H9 (cell line): ENCODE measurements at regions not wholly inside any gene's neighbourhood (a gene's known extent, or its start where the extent isn't known, plus 50 kb on each side); places are given as distances from the start of the nearest gene placed in this dataset.

Source experiments
- DNase-seq: peaks from one replicate; pipeline ENCODE4 v3.0.0-alpha.2; 2017
- H2AFZ ChIP-seq: one replicate; pipeline ENCODE4 v1.6.1; 2013; ENCODE audit warnings: mild to moderate bottlenecking, low read length, control low read depth, moderate library complexity
- H2AK5ac ChIP-seq: 2 replicates; pipeline ENCODE4 v1.6.1; 2013; ENCODE audit warnings: low read length, control low read depth, mixed read lengths; ENCODE audit not compliant: insufficient read length
- H2BK120ac ChIP-seq: one replicate; pipeline ENCODE4 v1.6.1; 2013; ENCODE audit warnings: low read depth, mild to moderate bottlenecking, low read length, control low read depth, inconsistent platforms; ENCODE audit not compliant: poor library complexity, severe bottlenecking
- H2BK12ac ChIP-seq: 2 replicates; pipeline ENCODE4 v1.6.1; 2013; ENCODE audit warnings: low read length, control low read depth, mixed read lengths, low read depth; ENCODE audit not compliant: insufficient read length
- H2BK15ac ChIP-seq: 2 replicates; pipeline ENCODE4 v1.6.1; 2013; ENCODE audit warnings: low read depth, low read length, control low read depth
- H2BK20ac ChIP-seq: one replicate; pipeline ENCODE4 v1.6.1; 2013; ENCODE audit warnings: low read depth, mild to moderate bottlenecking, low read length, control low read depth, inconsistent platforms; ENCODE audit not compliant: poor library complexity, severe bottlenecking
- H2BK5ac ChIP-seq: 2 replicates; pipeline ENCODE4 v1.6.1; 2013; ENCODE audit warnings: low read length, control low read depth, mixed read lengths; ENCODE audit not compliant: insufficient read length
- H3K14ac ChIP-seq: 2 replicates; pipeline ENCODE4 v1.6.1; 2013; ENCODE audit warnings: low read length, control low read depth; ENCODE audit not compliant: insufficient read depth
- H3K18ac ChIP-seq: 2 replicates; pipeline ENCODE4 v1.6.1; 2013; ENCODE audit warnings: low read depth, mild to moderate bottlenecking, mixed read lengths, low read length, control low read depth; ENCODE audit not compliant: insufficient read length
- H3K23ac ChIP-seq: 2 replicates; pipeline ENCODE4 v1.6.1; 2013; ENCODE audit warnings: low read length, control low read depth, mixed read lengths, low read depth; ENCODE audit not compliant: insufficient read length
- H3K23me2 ChIP-seq: 2 replicates; pipeline ENCODE4 v1.6.1; 2013; ENCODE audit warnings: low read depth, mild to moderate bottlenecking, mixed read lengths, low read length, control low read depth; ENCODE audit not compliant: insufficient read length, poor library complexity, severe bottlenecking
- H3K27ac ChIP-seq: 2 replicates; pipeline ENCODE4 v1.5.1; 2013; ENCODE audit warnings: low read length, control low read depth, mixed read lengths, low read depth; ENCODE audit not compliant: insufficient read length
- H3K27me3 ChIP-seq: 2 replicates; pipeline ENCODE4 v1.6.1; 2013; ENCODE audit warnings: low read length, control low read depth, inconsistent platforms; ENCODE audit not compliant: insufficient read depth
- H3K4ac ChIP-seq: 2 replicates; pipeline ENCODE4 v1.6.1; 2013; ENCODE audit warnings: low read depth, mild to moderate bottlenecking, control low read depth, inconsistent platforms, low read length, moderate library complexity
- H3K4me1 ChIP-seq: 2 replicates; pipeline ENCODE4 v1.6.1; 2013; ENCODE audit warnings: low read length, control low read depth, inconsistent platforms; ENCODE audit not compliant: insufficient read depth
- H3K4me2 ChIP-seq: 2 replicates; pipeline ENCODE4 v1.6.1; 2013; ENCODE audit warnings: low read length, control low read depth, mixed read lengths; ENCODE audit not compliant: insufficient read length, insufficient read depth
- H3K56ac ChIP-seq: 2 replicates; pipeline ENCODE4 v1.6.1; 2013; ENCODE audit warnings: low read depth, mild to moderate bottlenecking, mixed read lengths, low read length, control low read depth; ENCODE audit not compliant: insufficient read length
- H3K79me1 ChIP-seq: 2 replicates; pipeline ENCODE4 v1.6.1; 2013; ENCODE audit warnings: low read depth, mild to moderate bottlenecking, moderate library complexity, low read length, control low read depth, inconsistent platforms; ENCODE audit not compliant: insufficient read depth, poor library complexity, severe bottlenecking
- H3K79me2 ChIP-seq: 2 replicates; pipeline ENCODE4 v1.6.1; 2013; ENCODE audit warnings: low read length, control low read depth, inconsistent platforms; ENCODE audit not compliant: insufficient read depth
- H3K9ac ChIP-seq: 2 replicates; pipeline ENCODE4 v1.6.1; 2013; ENCODE audit warnings: low read length, control low read depth, mixed read lengths; ENCODE audit not compliant: insufficient read length; ENCODE audit errors: extremely low read depth
- H3K9me3 ChIP-seq: one replicate; pipeline ENCODE4 v1.6.1; 2013; ENCODE audit warnings: low read depth, low read length, inconsistent platforms; ENCODE audit not compliant: control insufficient read depth
- H3T11ph ChIP-seq: one replicate; pipeline ENCODE4 v1.6.1; 2013; ENCODE audit warnings: mild to moderate bottlenecking, low read length, control low read depth, inconsistent platforms
- H4K20me1 ChIP-seq: one replicate; pipeline ENCODE4 v1.6.1; 2013; ENCODE audit not compliant: control insufficient read depth, insufficient read length, insufficient read depth
- H4K5ac ChIP-seq: 2 replicates; pipeline ENCODE4 v1.6.1; 2013; ENCODE audit warnings: low read depth, mild to moderate bottlenecking, mixed read lengths, low read length, control low read depth; ENCODE audit not compliant: insufficient read length
- H4K8ac ChIP-seq: replicated peaks from 2 replicates; pipeline ENCODE4 v1.6.1; 2013; ENCODE audit warnings: low read length, control low read depth, mixed read lengths, low read depth; ENCODE audit not compliant: insufficient read length
- H4K91ac ChIP-seq: 2 replicates; pipeline ENCODE4 v1.6.1; 2013; ENCODE audit warnings: low read depth, mild to moderate bottlenecking, moderate library complexity, mixed read lengths, low read length, control low read depth; ENCODE audit not compliant: insufficient read length
- H3K27ac Mint-ChIP-seq, 3 experiments: 2 replicates in 2 of 3; 3 replicates in 1 of 3; pipeline ENCODE4 v1.8.0; 2020 to 2021; ENCODE audit warnings: mixed read lengths in 3 of 3, mild to moderate bottlenecking in 1 of 3, moderate library complexity in 1 of 3
- H3K27me3 Mint-ChIP-seq: 2 replicates; pipeline ENCODE4 v1.8.0; 2021; ENCODE audit warnings: low read depth, mild to moderate bottlenecking, moderate library complexity, mixed read lengths
- H3K36me3 Mint-ChIP-seq, 3 experiments: 2 replicates in 2 of 3; 3 replicates in 1 of 3; pipeline ENCODE4 v1.8.0; 2020 to 2021; ENCODE audit warnings: low read depth in 3 of 3, mixed read lengths in 3 of 3; ENCODE audit not compliant: insufficient read depth in 1 of 3
- H3K4me1 Mint-ChIP-seq, 2 experiments: 2 replicates each; pipeline ENCODE4 v1.8.0; 2020; ENCODE audit warnings: mixed read lengths in 2 of 2
- H3K4me3 Mint-ChIP-seq, 2 experiments: 2 replicates in 1 of 2; 3 replicates in 1 of 2; pipeline ENCODE4 v1.8.0; 2020 to 2021; ENCODE audit warnings: mild to moderate bottlenecking in 2 of 2, mixed read lengths in 2 of 2, moderate library complexity in 1 of 2
- H3K9me3 Mint-ChIP-seq, 2 experiments: 2 replicates in 1 of 2; 3 replicates in 1 of 2; pipeline ENCODE4 v1.8.0; 2020; ENCODE audit warnings: mild to moderate bottlenecking in 2 of 2, mixed read lengths in 2 of 2, moderate library complexity in 1 of 2
- WGBS: extraction: QIAGEN DNeasy Blood & Tissue Kit; methylation state at CpG from one replicate; pipeline ENCODE4 v1.1.7; 2013; ENCODE audit warnings: missing lambda C conversion rate, low lambda C conversion rate, mixed read lengths; ENCODE audit not compliant: insufficient read length; ENCODE audit errors: extremely low coverage; 5-methylcytosine and 5-hydroxymethylcytosine counted together
- TF ChIP-seq, protein P1 (sequence below): fragments of 200-600 bp; sonication (generic); conservative IDR thresholded peaks from 3 replicates; pipeline ENCODE4 v1.8.0; 2021; ENCODE audit warnings: antibody characterized with exemption, mild to moderate bottlenecking

- Histone ChIP-seq H3K4ac (no peak overlapping the region), H3K4me1 (no peaks in the 10 kb centered on the region), H2BK5ac (no peak overlapping the region), H3T11ph (no peak overlapping the region), H3K9me3 (no peaks in the 10 kb centered on the region), H2BK12ac (no peak overlapping the region), H3K79me2 (no peaks in the 10 kb centered on the region), H2AFZ (no peak overlapping the region), H2BK120ac (no peak overlapping the region), H2AK5ac (no peak overlapping the region), H3K23me2 (no peaks in the 10 kb centered on the region), H3K23ac (no peak overlapping the region), H3K27me3 (no peaks in the 10 kb centered on the region), H2BK20ac (no peak overlapping the region), H3K9ac (no peak overlapping the region), H3K56ac (no peak overlapping the region), H3K79me1 (no peaks in the 10 kb centered on the region), H2BK15ac (no peak overlapping the region), H3K18ac (no peak overlapping the region), H3K4me2 (no peak overlapping the region), H3K27ac (no peak overlapping the region), H4K91ac (no peak overlapping the region), H4K20me1 (no peaks in the 10 kb centered on the region), H3K14ac (no peak overlapping the region), H4K8ac (no peak overlapping the region), H4K5ac (no peak overlapping the region)
- Mint-ChIP-seq H3K4me1 (peaks cover 11 to 13% of the 10 kb centered on the region in 2 experiments), H3K9me3 (no peaks in the 10 kb centered on the region), H3K27ac (no peak overlapping the region), H3K27me3 (no peaks in the 10 kb centered on the region), H3K36me3 (no peaks in the 10 kb centered on the region), H3K4me3 (no peak overlapping the region)
- TF ChIP-seq, protein P1, sequence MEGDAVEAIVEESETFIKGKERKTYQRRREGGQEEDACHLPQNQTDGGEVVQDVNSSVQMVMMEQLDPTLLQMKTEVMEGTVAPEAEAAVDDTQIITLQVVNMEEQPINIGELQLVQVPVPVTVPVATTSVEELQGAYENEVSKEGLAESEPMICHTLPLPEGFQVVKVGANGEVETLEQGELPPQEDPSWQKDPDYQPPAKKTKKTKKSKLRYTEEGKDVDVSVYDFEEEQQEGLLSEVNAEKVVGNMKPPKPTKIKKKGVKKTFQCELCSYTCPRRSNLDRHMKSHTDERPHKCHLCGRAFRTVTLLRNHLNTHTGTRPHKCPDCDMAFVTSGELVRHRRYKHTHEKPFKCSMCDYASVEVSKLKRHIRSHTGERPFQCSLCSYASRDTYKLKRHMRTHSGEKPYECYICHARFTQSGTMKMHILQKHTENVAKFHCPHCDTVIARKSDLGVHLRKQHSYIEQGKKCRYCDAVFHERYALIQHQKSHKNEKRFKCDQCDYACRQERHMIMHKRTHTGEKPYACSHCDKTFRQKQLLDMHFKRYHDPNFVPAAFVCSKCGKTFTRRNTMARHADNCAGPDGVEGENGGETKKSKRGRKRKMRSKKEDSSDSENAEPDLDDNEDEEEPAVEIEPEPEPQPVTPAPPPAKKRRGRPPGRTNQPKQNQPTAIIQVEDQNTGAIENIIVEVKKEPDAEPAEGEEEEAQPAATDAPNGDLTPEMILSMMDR: no peak
- no CpG with 5 or more reads among the region's 2 CpGs for WGBS
- DNase-seq: no peak
These were observed 126.8 kb upstream of the DCN start for GRCh38 chr12:91309450-91309849.
